Common myeloid progenitor, CD34-positive (primary cell): ENCODE measurements at regions not wholly inside any gene's neighbourhood (a gene's known extent, or its start where the extent isn't known, plus 50 kb on each side); places are given as distances from the start of the nearest gene placed in this dataset.

Source experiments
- CTCF ChIA-PET: fragments of 350-600 bp; sonication (Branson Sonifier 250); formaldehyde crosslinking; loops from one replicate; lab custom pipeline; 2021; ENCODE audit warnings: antibody characterized with exemption; lab: Charles Lee
- POLR2A ChIA-PET: fragments of 350-600 bp; sonication (Branson Sonifier 250); formaldehyde crosslinking; loops from one replicate; lab custom pipeline; 2021; ENCODE audit warnings: antibody characterized with exemption; lab: Charles Lee
- DNase-seq, 3 donors: peaks; one replicate each; pipeline versions ENCODE4 v3.0.0 to v3.0.0-alpha.2; 2013
- H3K27ac ChIP-seq, 2 experiments: 1 replicate in 1 of 2; 2 replicates in 1 of 2; pipeline ENCODE4 v1.7.0; 2013; ENCODE audit warnings: inconsistent platforms in 2 of 2, low read length in 2 of 2, mild to moderate bottlenecking in 2 of 2, low read depth in 1 of 2, moderate library complexity in 1 of 2; ENCODE audit not compliant: severe bottlenecking in 2 of 2, insufficient read depth in 1 of 2, poor library complexity in 1 of 2
- H3K27me3 ChIP-seq, 5 experiments: replicated peaks in 2 of 5; 1 replicate in 3 of 5; 2 replicates in 2 of 5; pipeline versions ENCODE4 v1.6.1 to v1.7.0; 2013; ENCODE audit warnings: low read length in 4 of 5, mild to moderate bottlenecking in 2 of 5, moderate library complexity in 2 of 5, inconsistent platforms in 1 of 5; ENCODE audit not compliant: insufficient read depth in 5 of 5, control insufficient read depth in 4 of 5
- H3K36me3 ChIP-seq, 4 experiments: 1 replicate in 2 of 4; 2 replicates in 2 of 4; pipeline versions ENCODE4 v1.6.1 to v1.7.0; 2013; ENCODE audit warnings: low read length in 3 of 4, control low read depth in 1 of 4, mild to moderate bottlenecking in 1 of 4; ENCODE audit not compliant: control insufficient read depth in 4 of 4, insufficient read depth in 4 of 4
- H3K4me1 ChIP-seq, 4 experiments: 1 replicate in 3 of 4; 2 replicates in 1 of 4; pipeline versions ENCODE4 v1.6.1 to v1.7.1; 2013; ENCODE audit warnings: low read length in 3 of 4, mild to moderate bottlenecking in 3 of 4, control low read depth in 1 of 4, inconsistent platforms in 1 of 4, moderate library complexity in 1 of 4; ENCODE audit not compliant: control insufficient read depth in 4 of 4, insufficient read depth in 4 of 4; ENCODE audit errors: control extremely low read depth in 1 of 4
- H3K4me3 ChIP-seq, 7 experiments: 1 replicate in 4 of 7; 2 replicates in 3 of 7; pipeline versions ENCODE4 v1.5.1 to v1.7.0; 2013; ENCODE audit warnings: mild to moderate bottlenecking in 7 of 7, low read length in 6 of 7, moderate library complexity in 6 of 7, inconsistent platforms in 2 of 7, low read depth in 2 of 7, control low read depth in 1 of 7; ENCODE audit not compliant: insufficient read depth in 4 of 7, control insufficient read depth in 1 of 7; ENCODE audit errors: extremely low read depth in 1 of 7
- H3K9me3 ChIP-seq, 5 experiments: 1 replicate in 4 of 5; 2 replicates in 1 of 5; pipeline versions ENCODE4 v1.6.1 to v1.7.1; 2013; ENCODE audit warnings: low read length in 4 of 5, mild to moderate bottlenecking in 2 of 5, inconsistent platforms in 1 of 5, low read depth in 1 of 5, moderate library complexity in 1 of 5; ENCODE audit not compliant: control insufficient read depth in 4 of 5, insufficient read depth in 2 of 5; ENCODE audit errors: control extremely low read depth in 1 of 5
- WGBS: methylation state at CpG from one replicate; pipeline ENCODE4 v1.1.5; 2013; ENCODE audit not compliant: insufficient coverage; 5-methylcytosine and 5-hydroxymethylcytosine counted together

DNA sequence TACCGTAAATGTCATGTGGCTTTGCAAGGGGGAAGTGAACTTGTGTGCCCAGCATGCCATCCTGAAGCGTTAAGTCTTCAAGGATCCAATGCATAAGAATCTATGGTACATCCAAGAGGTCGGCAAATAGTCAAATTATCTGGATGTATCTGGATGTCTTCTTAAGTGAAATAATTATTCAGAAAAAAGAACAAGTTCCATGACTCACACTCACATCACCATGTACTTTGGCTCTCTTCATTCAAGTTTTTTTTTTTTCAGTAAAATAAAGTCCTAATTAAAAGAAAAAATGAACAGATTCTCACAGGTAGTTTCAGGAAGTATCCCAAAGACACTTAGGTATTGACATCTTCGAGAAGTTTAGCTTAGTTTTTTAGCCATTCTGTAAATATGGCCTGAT, 62.7 kb upstream of the MEGF10 start:
- Histone ChIP-seq H3K4me1 (peaks cover 0 to 18% (median 12%) of the 10 kb centered on the region in 4 experiments), H3K4me3 (no peak overlapping the region), H3K27ac (no peak overlapping the region), H3K9me3 (no peaks in the 10 kb centered on the region), H3K36me3 (peaks cover 0 to 3% (median 0%) of the 10 kb centered on the region in 4 experiments), H3K27me3 (no peaks in the 10 kb centered on the region)
- WGBS, result 98% methylated on average over 3 of the region's 4 CpGs
- CTCF ChIA-PET, result interaction anchor here (0.9 kb wide), 1 partner anchor 11 kb away, joined by 3 read pairs; no protein-coding TSS in a partner anchor
- POLR2A ChIA-PET, result no interaction called here
- DNase-seq, result no peak

DNA sequence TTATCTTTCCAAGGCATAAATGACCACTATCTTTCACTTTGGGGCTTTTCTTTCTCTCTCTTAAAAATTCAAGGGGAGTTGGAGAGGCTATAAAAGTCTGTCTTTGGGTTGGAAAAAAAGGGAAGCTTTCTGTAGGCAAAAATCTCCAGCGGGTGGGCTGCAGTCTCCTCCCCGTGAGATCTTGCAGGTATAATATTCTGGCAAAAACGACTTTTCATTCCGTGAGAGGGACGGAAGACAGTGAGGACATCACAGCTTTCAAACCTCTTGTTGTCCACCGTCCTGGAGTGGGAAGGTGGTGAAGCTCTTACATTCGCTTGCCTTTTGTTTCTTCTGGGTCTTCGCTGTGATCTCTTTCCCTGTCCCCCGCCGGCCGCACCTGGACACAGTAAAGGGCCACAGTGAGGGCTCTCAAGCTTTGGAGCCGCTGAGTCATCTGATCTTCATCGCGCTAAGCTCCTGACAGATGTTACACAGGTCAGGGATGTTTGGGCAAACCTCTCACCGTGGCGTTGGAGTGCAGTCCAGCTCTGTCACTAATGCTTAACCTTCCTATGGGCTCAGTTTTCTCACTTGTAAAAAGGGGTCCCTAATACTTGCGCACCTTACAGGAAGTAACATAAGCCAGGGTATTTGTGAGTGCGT, 61.9 kb upstream of the MEGF10 start:
- POLR2A ChIA-PET, result no interaction called here
- WGBS, result 72% methylated on average over 16 of the region's 18 CpGs
- DNase-seq, result no peak
- Histone ChIP-seq H3K4me1 (peaks cover 0 to 18% (median 12%) of the 10 kb centered on the region in 4 experiments), H3K9me3 (no peaks in the 10 kb centered on the region), H3K4me3 (peak overlapping the region; percentile 62 to 89 (median 71)), H3K27ac (no peak overlapping the region), H3K27me3 (no peaks in the 10 kb centered on the region), H3K36me3 (peaks cover 0 to 3% (median 0%) of the 10 kb centered on the region in 4 experiments)
- CTCF ChIA-PET, result interaction anchor here (0.9 kb wide), 1 partner anchor 10 kb away, joined by 3 read pairs; no protein-coding TSS in a partner anchor

DNA sequence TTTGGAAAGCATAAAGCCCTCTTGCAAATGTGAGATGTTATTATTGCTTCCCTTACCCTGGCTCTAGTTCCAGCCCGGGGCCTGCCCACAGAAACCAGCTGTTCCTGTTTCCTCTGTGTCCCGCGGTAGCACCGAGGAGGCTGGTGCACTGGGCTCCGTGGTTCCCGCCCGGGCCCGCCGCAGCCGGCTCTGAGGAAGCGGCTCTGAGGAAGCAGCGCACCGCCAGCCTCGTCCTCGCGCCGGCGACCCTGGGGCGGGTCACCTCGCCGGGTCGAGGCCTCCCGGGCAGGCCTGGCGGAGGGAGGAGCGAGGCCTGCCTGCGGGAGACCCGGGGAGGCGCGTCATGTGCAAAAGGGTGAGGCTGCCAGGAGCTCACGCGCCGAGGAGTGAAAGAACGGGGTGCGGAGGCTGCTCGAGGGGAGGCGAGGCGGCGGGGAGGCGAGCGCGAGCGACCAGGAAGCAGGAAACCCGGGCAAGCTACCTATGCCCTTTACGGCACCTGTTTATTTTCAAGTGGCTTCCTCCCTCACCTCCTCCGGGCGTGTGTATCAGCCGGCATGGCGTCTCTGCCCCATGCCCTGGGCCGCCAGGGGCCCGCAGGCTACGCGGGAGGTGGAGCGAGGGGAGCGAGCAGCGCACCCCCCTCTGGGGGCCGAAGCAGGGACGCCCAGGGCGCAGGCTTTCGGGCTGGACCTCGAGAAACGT, 61.3 kb upstream of the MEGF10 start:
- no peak overlapping the region for H3K27ac ChIP-seq
- peak overlapping the region; percentile 62 to 89 (median 71) for H3K4me3 ChIP-seq
- H3K36me3 ChIP-seq, result peaks cover 0 to 5% (median 0%) of the 10 kb centered on the region in 4 experiments
- no peaks in the 10 kb centered on the region for H3K9me3 ChIP-seq
- H3K27me3 ChIP-seq, result no peaks in the 10 kb centered on the region
- H3K4me1 ChIP-seq, result peaks cover 0 to 18% (median 12%) of the 10 kb centered on the region in 4 experiments
- CTCF ChIA-PET, result no interaction called here
- WGBS, result under 1% methylated on average over 60 of the region's 61 CpGs
- POLR2A ChIA-PET, result no interaction called here
- peak; percentile 64 to 88 (median 83) for DNase-seq

DNA sequence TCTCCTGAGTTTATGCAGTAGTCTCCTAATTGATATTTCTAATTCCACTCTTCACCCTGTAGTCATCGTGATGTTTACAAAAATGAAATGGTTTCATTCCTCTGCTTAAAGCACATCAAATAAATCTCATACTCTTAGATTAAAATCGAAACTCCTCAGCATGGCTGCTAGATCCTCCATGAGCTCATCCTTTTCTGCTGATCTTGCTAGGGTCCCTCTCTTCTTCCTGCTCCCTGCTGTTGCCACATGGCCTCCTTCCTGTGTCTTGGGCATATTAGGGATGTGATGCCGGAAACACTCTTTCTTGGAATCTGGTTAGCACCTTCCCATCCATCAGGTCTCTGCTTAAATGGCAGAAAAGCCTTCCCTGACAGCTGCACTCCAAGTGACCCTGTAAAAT, 59.5 kb upstream of the MEGF10 start:
- Histone ChIP-seq H3K27ac (no peak overlapping the region), H3K4me1 (peaks cover 0 to 18% (median 12%) of the 10 kb centered on the region in 4 experiments), H3K27me3 (no peaks in the 10 kb centered on the region), H3K4me3 (no peak overlapping the region), H3K36me3 (peaks cover 0 to 5% (median 0%) of the 10 kb centered on the region in 4 experiments), H3K9me3 (no peaks in the 10 kb centered on the region)
- ChIA-PET CTCF (no interaction called here), POLR2A (no interaction called here)
- no peak for DNase-seq
- 96% methylated on average over 2 of the region's 3 CpGs for WGBS

DNA sequence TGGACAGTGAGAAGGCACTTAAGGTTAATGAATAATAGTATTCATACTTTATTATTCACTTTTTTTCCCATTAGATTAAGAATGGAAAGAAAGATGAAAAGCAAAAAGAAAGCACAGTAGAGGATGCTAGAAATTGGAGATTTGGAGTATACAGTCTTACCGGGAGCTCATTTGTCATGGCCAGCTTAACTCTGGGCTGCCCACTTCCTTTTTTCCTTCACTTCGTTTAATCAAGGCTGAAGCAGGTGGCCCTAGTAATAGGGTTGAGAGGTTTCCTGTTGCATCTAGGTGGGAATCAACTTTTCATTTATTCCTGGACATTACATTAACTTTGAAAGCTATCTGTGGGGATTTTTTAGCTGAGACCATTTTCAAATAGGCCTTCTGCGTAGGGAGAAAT, 57.0 kb upstream of the MEGF10 start:
- H3K27me3 ChIP-seq, result no peaks in the 10 kb centered on the region
- CTCF ChIA-PET, result interaction anchor here (0.6 to 1.1 kb wide), 2 partner anchors 14 to 454 kb away, joined by 3 read pairs; no protein-coding TSS in a partner anchor
- H3K4me1 ChIP-seq, result peaks cover 0 to 15% (median 10%) of the 10 kb centered on the region in 4 experiments
- WGBS, result no CpG with 5 or more reads among the region's 3 CpGs
- H3K27ac ChIP-seq, result no peak overlapping the region
- no peak overlapping the region for H3K4me3 ChIP-seq
- H3K9me3 ChIP-seq, result no peaks in the 10 kb centered on the region
- peaks cover 0 to 7% (median 2%) of the 10 kb centered on the region in 4 experiments for H3K36me3 ChIP-seq
- POLR2A ChIA-PET, result no interaction called here
- DNase-seq, result no peak

DNA sequence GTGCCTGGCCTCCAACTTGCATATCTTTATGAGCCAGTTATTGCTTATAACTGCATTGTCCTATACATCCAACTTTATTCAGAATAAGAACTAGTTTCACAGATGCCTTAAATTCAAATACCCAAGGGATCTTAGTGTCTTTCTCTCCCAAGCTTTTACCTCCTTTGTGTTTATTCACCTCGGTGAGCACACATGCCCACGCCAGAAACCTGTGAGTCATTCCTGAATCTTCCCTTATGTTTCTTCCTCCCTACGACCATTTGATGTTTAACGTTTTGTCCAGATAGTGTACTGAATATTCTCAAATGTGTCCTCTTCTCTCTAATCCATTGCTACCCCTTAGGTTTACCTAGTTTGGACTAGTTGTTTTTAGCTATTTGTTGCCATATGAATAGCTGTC, 55.5 kb upstream of the MEGF10 start:
- Histone ChIP-seq H3K4me3 (no peak overlapping the region), H3K4me1 (peaks cover 0 to 1% (median under 1%) of the 10 kb centered on the region in 4 experiments), H3K36me3 (peaks cover 0 to 7% (median 2%) of the 10 kb centered on the region in 4 experiments), H3K27ac (no peak overlapping the region), H3K27me3 (no peaks in the 10 kb centered on the region), H3K9me3 (no peaks in the 10 kb centered on the region)
- WGBS, result 81% methylated on average over 2 of the region's 4 CpGs
- CTCF ChIA-PET, result no interaction called here
- DNase-seq, result no peak
- POLR2A ChIA-PET, result no interaction called here

DNA sequence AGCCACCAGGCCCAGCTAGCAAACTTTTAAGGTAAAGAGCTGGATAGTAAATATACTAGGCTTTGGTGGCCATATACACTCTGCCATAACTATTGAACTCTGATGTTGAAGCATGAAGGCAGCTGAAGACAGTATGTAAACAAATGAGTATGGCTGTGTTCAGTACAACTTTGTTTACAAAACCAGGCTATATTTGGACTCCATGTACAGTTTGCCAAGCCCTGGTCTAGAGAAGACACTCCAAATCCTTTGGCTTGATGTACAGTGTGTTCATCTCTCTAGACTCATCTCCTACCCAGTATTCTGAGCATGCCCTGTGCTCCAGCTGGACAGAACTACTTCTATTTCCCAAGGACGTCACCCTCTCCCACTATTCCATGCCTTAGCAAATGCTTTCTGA, 54.3 kb upstream of the MEGF10 start:
- H3K4me1 ChIP-seq, result no peaks in the 10 kb centered on the region
- H3K4me3 ChIP-seq, result no peak overlapping the region
- H3K36me3 ChIP-seq, result peaks cover 0 to 7% (median 2%) of the 10 kb centered on the region in 4 experiments
- DNase-seq, result no peak
- 100% methylated on average over 1 of the region's 1 CpG for WGBS
- POLR2A ChIA-PET, result no interaction called here
- H3K27ac ChIP-seq, result no peak overlapping the region
- no peaks in the 10 kb centered on the region for H3K9me3 ChIP-seq
- H3K27me3 ChIP-seq, result no peaks in the 10 kb centered on the region
- CTCF ChIA-PET, result no interaction called here
